HG03196 (cell line): ENCODE measurements at regions not wholly inside any gene's neighbourhood (a gene's known extent, or its start where the extent isn't known, plus 50 kb on each side); places are given as distances from the start of the nearest gene placed in this dataset.

ENCODE experiments used
- ATAC-seq: cut with Tn5 transposase; IDR thresholded peaks from one replicate; pipeline ENCODE4 v1.9.1; 2021; ENCODE audit not compliant: unreplicated experiment

DNA sequence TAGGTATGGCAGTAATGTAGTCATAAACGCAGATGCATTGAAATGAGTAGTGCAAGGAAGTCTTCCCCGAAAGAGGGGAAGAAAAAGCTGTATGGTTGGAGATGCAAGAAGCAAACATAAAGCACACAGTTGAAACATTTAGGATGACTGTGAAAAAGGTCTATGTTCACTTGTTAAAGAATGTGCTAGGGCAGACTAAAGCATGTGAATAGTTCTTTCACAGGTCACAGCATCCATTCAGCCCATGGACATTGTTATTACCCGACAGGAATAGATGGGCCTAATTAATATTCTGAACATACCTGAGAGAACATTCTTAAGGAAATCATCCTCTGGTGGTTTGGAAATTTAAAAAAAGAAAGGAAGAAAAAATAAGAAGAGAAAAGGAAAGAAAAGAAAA, 595.2 kb downstream of the ZIC1 start:
- no peak for ATAC-seq

DNA sequence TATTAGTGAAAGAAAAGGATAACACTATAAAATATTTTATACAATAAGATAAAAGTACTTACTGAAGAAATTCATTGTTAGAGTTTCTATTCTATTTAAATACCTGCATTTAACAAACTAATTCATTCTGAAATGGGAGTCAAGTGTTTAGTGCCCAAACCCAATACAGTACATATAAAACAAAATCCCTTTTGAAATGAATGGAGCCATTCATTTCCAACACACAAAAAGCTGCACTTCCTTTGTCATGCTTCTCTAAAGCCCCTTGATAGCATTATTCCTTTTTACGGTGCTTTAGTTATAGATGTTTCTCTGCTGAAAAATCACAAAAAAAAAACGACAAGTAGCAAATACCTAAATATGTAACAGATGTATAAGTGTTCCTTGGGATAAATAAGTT, 596.3 kb downstream of the ZIC1 start:
- ATAC-seq, result no peak

DNA sequence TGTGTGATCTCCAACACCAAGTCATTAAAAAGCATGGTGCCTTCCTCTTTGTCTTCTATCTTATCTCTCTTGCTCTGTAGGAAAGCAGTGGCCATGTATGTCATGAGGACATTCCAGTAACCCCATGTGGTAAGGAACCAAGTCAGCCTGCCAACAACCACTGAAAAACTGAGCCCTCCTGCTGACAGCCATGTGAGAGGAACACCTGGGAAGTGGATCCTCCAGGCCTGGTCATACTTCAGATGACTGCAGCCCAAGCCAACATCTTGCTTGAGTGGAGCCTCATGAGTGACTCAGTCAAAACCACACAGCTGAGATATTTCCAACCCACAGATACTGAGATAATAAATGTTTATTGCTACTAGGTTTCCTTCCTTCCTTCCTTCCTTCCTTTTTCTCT, 597.3 kb downstream of the ZIC1 start:
- ATAC-seq, result no peak

DNA sequence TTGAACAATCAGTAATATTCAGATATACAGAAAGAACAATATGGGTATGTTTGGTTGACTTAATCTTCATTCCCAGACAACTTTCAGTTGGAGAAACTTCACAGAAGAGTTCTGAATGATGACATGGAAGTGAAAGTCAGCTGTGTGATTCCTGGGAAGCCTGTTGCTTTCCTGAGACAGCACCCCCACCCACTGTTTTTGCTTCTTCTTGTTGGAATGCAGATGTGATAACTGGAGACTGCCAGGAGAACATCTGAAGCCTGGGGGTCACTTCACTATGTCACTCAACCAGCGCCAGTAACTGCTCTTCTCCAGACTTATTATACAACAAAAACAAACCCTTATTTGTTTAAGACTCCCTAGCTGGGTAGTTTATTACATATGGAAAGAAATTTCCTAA, 599.4 kb downstream of the ZIC1 start:
- ATAC-seq, result no peak

DNA sequence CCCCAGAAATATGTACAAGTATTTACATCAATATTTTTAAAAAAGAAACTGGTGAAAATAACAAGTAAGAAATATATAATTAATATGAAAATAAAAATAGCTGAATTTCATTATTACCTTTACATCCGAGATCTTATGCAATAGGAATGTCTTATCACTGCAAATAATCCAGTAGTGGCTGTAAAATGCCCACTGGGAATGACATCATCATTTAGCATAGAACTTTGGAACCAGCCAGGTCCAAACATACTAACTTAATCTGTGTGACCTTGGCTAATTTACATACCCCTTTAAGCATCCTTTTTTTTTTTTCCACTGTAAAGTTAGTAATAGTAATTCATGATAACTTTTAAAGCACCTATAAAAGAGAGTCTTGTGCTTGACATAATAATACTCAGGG, 611.7 kb downstream of the ZIC1 start:
- ATAC-seq, result no peak

DNA sequence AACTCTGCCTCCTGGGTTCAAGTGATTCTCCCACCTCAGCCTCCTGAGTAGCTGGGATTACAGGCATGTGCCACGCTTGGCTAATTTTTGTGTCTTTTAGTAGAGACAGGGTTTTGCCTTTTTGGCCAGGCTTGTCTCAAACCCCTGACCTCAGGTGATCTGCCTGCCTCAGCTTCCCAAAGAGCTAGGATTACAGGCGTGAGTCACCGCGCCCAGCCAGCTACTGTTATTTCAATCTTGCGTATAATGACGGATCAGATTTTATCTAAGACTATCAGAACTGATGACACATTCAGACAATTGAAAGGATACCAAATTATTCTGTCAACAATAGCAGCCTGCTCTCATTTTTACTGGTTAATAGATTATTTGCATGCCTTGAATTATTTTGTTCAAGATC, 612.2 kb downstream of the ZIC1 start:
- ATAC-seq, result no peak

DNA sequence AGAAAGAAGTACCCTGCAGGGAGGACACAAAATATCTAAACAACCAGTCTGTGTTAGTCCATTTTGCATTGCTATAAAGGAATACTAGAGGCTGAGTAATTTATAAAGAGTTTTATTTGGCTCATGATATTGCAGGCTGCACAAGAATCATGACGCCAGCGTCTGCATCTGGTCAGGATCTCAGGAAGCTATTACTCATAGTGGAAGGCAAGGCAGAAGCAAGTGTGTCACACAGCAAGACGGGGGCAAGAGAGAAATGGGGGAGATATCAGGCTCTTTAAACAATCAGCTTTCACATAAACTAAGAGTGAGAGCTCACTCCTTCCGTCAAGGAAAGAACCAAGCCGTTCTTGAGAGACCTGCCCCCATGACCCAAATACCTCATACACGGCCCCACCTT, 614.8 kb downstream of the ZIC1 start:
- ATAC-seq, result no peak

DNA sequence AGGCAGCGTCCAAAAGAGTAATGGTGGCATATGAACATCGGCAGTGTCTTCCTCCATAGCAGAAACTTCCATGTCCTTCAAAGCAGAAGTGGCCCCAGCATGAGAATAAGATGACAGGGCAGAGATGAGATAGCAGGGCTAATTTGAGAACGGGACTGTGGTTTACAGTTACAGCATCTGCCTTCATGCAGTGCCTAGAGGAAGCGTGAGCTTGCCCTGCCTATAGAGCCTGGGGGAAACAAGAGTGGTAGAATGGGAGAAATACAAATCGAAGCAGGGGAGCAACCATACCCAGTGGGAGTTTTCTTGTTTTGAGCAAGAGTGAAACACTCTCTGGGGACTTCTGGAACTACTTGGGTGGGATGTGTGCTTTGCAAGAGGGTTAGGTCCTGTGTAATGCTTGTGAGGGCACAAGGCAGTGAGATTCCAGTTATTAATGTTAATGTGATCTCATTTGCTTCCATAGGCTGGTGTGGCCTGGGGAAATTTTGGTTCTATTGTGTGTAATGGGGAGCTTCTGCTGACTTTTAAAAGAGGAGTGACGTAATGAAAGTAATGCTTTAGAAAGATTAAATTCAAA, 616.9 kb downstream of the ZIC1 start:
- ATAC-seq, result no peak

DNA sequence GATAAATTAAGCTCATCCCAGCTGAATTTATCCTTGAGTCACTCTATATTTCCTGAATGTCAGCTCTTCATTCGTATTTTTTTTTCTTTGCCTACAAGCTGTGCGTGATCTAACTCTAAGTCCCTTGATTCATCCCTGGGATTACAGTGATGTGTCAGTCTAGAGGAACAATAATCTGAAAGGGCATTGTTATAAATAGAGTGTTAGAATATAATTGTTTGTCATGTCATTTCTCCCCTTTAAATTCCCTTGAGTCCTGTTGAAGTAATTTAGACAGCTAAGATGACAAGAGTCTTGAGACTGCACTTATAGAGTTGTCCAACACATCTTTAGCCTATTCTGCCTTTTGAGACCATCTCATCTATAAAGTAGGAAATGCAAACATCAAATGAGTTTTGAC, 621.8 kb downstream of the ZIC1 start:
- ATAC-seq, result no peak

DNA sequence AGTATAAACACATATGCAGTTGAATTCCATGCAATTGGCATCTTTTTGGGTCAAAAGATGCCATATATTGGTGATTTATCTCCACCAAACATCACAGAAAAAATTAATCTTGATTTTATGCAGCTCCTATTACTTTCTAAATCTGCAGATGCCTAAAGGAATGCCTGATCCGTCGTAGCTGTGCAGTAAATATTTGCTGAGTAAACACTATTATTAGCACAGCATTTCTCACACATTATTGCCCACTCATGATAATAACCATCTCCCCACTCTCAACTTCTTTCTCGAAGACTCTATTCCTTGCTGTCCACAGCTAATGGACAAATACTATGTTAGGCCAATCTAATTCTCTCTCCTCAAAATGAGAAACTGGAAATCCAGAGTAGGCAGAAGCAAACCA, 625.2 kb downstream of the ZIC1 start:
- no peak for ATAC-seq

DNA sequence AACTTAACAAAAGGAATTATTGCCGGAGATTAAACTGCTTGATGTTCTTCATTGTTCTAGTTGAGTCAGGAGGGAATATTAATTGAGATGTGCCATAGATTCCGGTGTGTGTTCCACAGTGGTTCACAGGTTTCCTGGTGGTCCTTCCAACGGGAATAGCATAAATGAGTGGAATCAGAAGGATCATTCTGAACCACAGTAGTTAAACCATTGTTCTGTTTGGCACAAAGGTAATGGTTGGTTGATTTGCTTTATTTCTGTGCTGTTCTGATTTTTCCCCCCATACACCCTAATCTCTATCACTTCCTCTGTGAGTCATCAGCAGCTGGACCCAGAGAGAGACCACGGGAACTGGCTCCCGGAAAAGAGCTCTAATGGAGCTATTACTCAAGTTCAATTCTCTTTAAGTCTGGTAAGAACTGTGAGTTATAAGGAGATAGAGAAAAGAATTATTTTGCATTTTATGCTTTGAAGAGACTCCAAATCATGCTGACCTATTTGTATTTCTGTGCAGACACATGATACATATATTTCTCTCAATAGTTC, 627.2 kb downstream of the ZIC1 start:
- ATAC-seq, result no peak

DNA sequence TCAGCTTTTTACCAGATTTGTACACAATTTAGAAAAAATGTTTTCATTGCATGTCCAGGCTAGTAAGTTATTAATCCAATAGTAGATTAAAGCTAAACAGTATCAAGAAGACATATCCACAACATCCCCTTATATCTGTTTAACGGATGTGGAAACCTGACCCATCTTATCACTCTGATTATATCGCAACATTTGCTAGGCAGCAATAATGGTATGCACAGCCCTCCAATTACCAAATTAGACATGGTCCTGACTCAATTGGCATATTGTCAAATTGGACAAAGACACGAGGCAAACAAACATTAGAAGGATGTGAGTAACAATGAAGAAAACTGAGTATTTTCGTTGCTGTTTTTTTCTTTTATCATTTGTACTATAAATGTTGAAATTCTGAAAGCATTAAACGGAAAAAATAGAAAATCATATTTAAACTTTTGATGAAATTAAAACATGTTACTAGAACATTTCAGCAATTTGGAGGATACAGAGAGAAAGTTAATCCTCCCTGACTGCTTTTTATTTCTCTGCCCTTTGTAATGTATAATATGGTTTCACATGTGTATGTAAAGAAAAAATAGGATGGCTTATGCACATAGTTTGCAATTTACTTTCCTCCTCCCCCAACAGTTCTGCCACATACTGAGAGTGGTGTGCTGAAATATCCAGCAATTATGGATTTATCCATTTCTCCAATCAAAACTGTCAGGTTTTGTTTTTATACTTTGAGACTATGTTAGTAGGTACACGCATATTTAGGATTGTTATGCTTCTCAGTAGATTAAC, 633.7 kb downstream of the ZIC1 start:
- ATAC-seq, result no peak

DNA sequence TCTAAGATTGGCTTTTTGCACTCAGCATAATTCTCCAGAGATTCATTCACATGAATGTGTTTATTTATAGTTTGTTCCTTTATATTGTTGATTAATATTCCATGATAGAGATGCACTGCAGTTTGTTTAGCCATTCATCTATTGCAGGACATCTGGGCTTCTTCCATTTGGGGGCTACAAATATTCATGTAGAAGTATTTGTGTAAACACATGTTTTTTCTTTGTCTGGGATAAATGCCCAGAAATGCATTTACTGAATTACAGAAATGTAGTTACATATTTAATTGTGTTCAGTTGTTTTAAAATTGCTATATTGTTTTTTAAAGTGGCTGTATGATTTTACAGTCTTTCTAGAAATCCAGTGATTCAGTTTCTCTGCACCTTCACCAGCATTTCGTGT, 635.0 kb downstream of the ZIC1 start:
- ATAC-seq, result no peak

DNA sequence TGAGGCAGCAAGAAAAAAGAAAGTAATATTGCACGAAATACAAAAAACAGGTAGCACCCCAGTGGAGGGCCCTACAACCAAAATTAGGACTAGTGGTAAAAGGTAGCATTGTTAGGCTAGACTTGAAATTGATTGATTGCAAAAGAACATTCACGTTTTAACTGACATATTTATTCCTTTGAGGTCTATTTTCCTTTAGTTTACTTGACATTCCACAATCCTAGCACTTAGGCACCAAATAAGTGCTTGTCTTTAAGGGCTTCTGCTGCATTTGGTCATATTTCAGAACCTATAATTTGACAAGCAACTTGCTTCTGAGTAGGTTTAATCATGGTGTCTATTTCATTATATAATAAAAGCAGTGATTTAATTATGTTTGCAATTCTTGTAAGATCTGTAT, 642.7 kb upstream of the AGTR1 start:
- ATAC-seq, result no peak

DNA sequence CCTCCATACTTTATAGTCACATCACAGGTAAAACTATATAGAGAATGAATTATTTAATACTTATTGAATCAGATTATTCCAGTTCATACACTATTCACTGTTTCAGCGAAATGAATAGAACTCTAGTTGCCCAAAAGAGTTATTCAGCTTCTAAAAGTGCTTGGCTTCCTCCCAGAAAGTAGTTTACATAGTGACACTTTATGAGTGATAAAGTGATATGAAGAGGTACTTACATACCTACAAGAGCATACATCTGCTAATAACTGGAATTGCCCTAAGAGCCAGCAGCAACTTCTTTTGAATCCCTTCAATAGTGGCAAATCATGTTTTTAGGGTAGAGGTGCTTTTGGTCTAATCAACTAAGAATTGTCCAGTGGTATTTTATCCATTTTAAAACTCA, 635.1 kb upstream of the AGTR1 start:
- ATAC-seq, result no peak

DNA sequence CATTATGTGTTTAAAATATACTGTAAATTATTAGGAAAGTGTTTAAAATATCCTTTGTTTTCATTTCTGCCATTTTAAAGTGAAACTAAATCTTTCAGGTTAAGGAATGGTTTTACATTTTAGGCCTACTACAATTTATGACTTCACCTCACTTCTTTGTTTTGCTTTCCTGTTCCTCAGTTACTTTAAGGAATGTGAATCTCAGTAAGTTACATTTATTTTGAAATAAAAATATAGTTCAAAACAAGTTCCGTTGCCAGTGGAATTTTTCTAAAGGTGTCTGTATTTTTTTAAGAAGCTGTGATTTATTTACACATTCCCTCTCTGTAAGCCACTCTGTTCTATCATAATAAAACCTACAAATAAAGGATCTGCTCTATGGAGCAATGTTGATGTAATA, 630.9 kb upstream of the AGTR1 start:
- no peak for ATAC-seq

DNA sequence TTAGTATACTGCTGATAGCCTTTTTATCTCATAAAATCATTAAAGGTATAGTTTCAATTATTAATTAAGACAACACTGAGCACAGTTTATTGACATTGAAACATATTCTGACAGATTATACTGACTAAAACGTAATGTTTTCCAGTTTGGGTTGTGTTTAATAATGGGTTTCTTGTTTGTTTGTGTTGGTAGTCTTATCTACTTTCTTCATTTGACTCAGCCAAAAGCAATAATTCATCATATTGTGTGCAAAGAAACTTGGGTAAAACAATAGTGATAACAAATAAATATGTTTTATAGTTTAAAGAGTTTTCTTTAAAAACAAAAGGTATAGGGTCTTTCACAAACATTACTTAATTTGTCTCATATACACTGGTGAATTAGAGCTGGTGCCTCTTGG, 629.2 kb upstream of the AGTR1 start:
- ATAC-seq, result no peak

DNA sequence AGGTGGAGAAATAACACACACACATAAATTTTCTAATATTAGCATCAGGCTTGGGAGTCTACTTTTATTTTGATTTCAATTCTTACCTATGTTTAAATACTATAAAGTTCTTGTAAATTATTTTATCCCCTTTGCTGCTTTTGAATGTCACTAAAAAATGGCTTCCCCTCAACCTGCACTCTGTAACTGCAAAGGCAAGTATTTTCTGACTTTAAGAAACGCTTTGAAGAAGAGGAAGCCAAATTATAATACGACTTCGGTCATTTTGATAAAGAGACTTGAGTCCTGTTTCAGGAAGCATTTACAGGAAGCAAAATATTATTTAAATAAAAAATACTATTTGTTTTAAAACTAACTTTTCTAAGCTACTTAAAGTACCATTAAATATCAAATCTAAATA, 627.7 kb upstream of the AGTR1 start:
- no peak for ATAC-seq

DNA sequence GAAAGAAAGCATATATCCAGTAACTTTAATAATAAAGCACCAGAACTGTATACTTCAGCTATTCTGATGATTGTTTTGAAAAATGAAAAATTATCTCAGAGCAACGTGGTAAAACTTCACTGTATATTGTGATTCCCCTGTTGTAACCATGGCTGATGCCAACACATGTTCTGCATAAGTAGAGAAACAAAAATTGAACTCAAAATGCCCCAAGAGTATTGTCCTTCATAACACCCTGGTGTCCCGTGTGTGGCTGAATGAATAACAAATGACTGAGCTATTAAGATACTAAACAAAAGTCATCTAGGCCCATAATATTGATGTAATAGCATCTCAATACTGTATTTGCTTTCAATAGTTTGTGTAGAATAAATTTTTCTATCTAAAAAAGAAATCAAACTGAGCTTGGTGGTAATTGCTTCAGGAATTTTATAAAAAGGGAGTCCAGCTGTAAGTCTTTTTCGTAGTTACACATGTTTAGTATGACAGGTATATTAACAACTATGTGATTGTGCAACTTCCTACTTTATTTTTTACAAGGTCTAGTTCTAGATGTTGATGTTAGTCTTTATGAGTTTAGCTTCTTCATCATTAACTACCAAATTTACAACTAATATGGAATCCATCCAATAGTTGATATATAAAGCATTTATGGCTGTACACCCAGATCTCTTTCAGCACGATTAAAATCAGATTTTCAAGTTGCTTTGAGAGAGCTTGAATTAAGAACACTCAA, 623.8 kb upstream of the AGTR1 start:
- no peak for ATAC-seq

DNA sequence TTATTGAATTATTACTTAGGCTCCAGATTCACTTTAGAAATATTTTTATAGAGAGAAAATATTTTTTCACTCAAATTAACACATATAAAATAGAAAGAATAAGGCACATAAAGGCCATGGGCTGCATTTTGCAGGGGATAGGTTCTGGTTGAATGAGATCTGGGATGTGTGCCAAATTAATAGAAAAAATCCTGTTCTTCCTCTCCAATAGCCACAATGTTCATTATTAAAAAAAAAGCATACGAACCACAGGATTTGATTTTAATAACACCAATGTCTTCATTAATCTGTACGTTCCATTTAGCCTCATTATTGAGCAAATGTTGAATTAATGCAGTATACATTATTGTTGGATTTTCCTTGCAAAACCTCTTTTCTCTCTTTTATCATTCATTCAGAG, 622.8 kb upstream of the AGTR1 start:
- ATAC-seq, result no peak

DNA sequence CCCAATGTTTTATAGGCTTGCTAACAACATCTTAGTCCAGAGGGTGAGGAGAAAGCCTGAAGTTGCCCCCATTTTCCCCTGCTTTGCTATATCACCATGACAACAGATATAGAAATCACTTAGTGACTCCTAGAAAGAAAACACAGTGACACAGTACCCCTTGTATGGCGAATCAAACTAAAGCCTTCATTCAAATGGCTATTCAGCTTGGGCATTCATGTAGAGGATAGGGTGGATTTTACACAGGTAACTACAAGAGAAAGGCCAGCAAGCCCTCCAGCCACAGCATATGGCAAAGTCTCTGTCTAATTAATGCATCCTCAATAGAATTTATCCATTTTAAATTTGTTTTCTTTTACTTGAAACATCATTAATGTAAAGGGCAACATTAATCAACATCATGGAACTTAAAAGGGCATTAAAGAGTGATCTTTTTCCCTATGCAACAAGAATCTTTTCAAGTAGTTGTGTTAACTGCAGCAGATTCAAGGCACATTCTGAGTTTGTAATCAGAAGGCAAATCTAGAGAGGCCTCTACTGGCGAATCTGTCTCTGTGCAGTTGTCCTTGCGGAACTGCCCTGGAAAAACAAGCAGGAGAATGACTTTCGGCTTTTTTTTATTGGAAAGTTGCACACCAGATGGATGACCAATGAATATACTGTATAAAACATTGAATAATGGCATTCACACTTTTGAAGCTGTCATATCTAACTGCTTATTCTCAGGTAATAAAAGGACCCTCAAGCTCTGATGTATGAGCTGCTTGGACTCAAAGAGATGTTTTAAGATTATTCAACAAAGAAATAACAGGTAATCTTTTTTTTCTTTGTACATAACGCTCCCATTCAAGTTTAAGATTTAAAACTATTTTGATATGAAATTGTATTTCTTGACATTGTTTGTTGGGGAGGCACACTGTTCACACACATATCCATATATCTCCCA, 621.7 kb upstream of the AGTR1 start:
- no peak for ATAC-seq
